K562 (cell line): ENCODE measurements at regions not wholly inside any gene's neighbourhood (a gene's known extent, or its start where the extent isn't known, plus 50 kb on each side); places are given as distances from the start of the nearest gene placed in this dataset.

Experiments used
- ATAC-seq: fragments of 200-7000 bp; cut with Tn5 transposase; 3 replicates; pipeline ENCODE4 v1.9.1; 2020; ENCODE audit warnings: moderate library complexity
- BruUV-seq: library from RNA; stranded (reverse); fragments of 400-500 nt; replicated peaks from 2 replicates; lab custom pipeline; 2021; lab: Mats Ljungman, UMichigan
- CTCF ChIA-PET: fragments of 300-600 bp; formaldehyde crosslinking; extraction: SDS; loops from one replicate; lab custom pipeline; 2021; ENCODE audit warnings: low intra/inter-chr PET ratio; lab: Yijun Ruan, JAX
- POLR2A ChIA-PET: fragments of 300-600, 350-650 bp; sonication (Branson Sonifier 250); formaldehyde crosslinking; extraction: SDS; loops from one replicate; lab custom pipeline; 2021; ENCODE audit warnings: antibody characterized with exemption, inconsistent platforms; lab: Yijun Ruan, JAX
- DNase-seq, 4 experiments: peaks; one replicate each; pipeline versions ENCODE4 v3.0.0 to v3.0.0-alpha.2; 2011 to 2018; ENCODE audit warnings: low spot score in 3 of 4, mixed read lengths in 3 of 4; ENCODE audit errors: extremely low read depth in 1 of 4
- FAIRE-seq: peaks from 2 replicates; lab custom pipeline; 2011; peaks lifted over from hg19 to GRCh38; lab: Jason Lieb, UNC
- H2AFZ ChIP-seq: 2 replicates; pipeline ENCODE4 v1.6.0; 2011; ENCODE audit warnings: low read depth, low read length, control low read depth, inconsistent platforms
- H3K27ac ChIP-seq: fragments of 200-600 bp; 3 replicates; pipeline ENCODE4 v1.8.0; 2011; ENCODE audit warnings: low read depth, mild to moderate bottlenecking, control low read depth, inconsistent platforms, low read length, moderate library complexity, mixed read lengths; ENCODE audit errors: extremely low read depth
- H3K27me3 ChIP-seq, 2 experiments: fragments of 300-600 bp in 1 of 2; 2 replicates in 1 of 2; 3 replicates in 1 of 2; pipeline versions ENCODE4 v1.6.0 to v1.8.0; 2011; ENCODE audit warnings: inconsistent platforms in 2 of 2, low read length in 2 of 2, mild to moderate bottlenecking in 1 of 2, mixed read lengths in 1 of 2, moderate library complexity in 1 of 2; ENCODE audit not compliant: control insufficient read depth in 2 of 2, insufficient read depth in 2 of 2
- H3K36me3 ChIP-seq: fragments of 300-600 bp; 3 replicates; pipeline ENCODE4 v1.8.0; 2011; ENCODE audit warnings: mild to moderate bottlenecking, low read length, inconsistent platforms; ENCODE audit not compliant: control insufficient read depth, insufficient read depth
- H3K4me1 ChIP-seq, 2 experiments: fragments of 200-600 bp in 1 of 2; replicated peaks in 1 of 2; 2 replicates in 1 of 2; 3 replicates in 1 of 2; pipeline versions ENCODE4 v1.5.1 to v1.8.0; 2011; ENCODE audit warnings: inconsistent platforms in 2 of 2, low read length in 2 of 2, mild to moderate bottlenecking in 1 of 2, mixed read lengths in 1 of 2, moderate library complexity in 1 of 2; ENCODE audit not compliant: control insufficient read depth in 2 of 2, insufficient read depth in 2 of 2
- H3K4me2 ChIP-seq: 2 replicates; pipeline ENCODE4 v1.6.1; 2011; ENCODE audit warnings: low read length, control low read depth, inconsistent platforms, mixed read lengths; ENCODE audit not compliant: insufficient read depth
- H3K4me3 ChIP-seq: fragments of 200-600 bp; sonication (generic), shearing (Covaris generic); 2 replicates; pipeline ENCODE4 v1.5.1; 2016; ENCODE audit warnings: control low read depth, inconsistent platforms
- H3K79me2 ChIP-seq: fragments of 200-600 bp; 3 replicates; pipeline ENCODE4 v1.8.0; 2011; ENCODE audit warnings: low read length, inconsistent platforms; ENCODE audit not compliant: control insufficient read depth, insufficient read depth
- H3K9ac ChIP-seq, 2 experiments: 2 replicates each; pipeline versions ENCODE4 v1.6.0 to v1.6.1; 2011; ENCODE audit warnings: low read depth in 2 of 2, low read length in 2 of 2, control low read depth in 1 of 2, inconsistent platforms in 1 of 2, mild to moderate bottlenecking in 1 of 2, mixed read lengths in 1 of 2; ENCODE audit not compliant: insufficient read depth in 1 of 2
- H3K9me1 ChIP-seq: one replicate; pipeline ENCODE4 v1.6.0; 2011; ENCODE audit warnings: inconsistent platforms, mild to moderate bottlenecking, low read length, moderate library complexity; ENCODE audit not compliant: control insufficient read depth, insufficient read depth
- H3K9me3 ChIP-seq: replicated peaks from 2 replicates; pipeline ENCODE4 v1.5.1; 2011; ENCODE audit warnings: low read depth, low read length, inconsistent platforms; ENCODE audit not compliant: control insufficient read depth, insufficient read depth
- H4K20me1 ChIP-seq: replicated peaks from 2 replicates; pipeline ENCODE4 v1.6.1; 2011; ENCODE audit warnings: low read length, inconsistent platforms, mixed read lengths; ENCODE audit not compliant: control insufficient read depth, insufficient read depth
- ASH1L ChIP-seq: fragments of 450-650 bp; IDR thresholded peaks from 2 replicates; pipeline ENCODE4 v1.6.1; 2018; ENCODE audit warnings: borderline replicate concordance, mild to moderate bottlenecking, low read depth; ENCODE audit not compliant: partially characterized antibody
- CLOCK ChIP-seq: fragments of 250-450 bp; sonication (Bioruptor Pico); IDR thresholded peaks from 2 replicates; pipeline ENCODE4 v1.4.0; 2020; ENCODE audit warnings: mild to moderate bottlenecking, moderate library complexity, borderline replicate concordance
- RREB1 ChIP-seq: fragments of 250-450 bp; sonication (Bioruptor Pico); IDR thresholded peaks from 2 replicates; pipeline ENCODE4 v1.4.0; 2020
- XRCC4 ChIP-seq: IDR thresholded peaks from one replicate; pipeline ENCODE4 v1.6.1; 2011; ENCODE audit not compliant: insufficient read depth, insufficient read length; ENCODE audit errors: extremely low read depth
- ZNF408 ChIP-seq: fragments of 250-450 bp; sonication (Bioruptor Pico); IDR thresholded peaks from 2 replicates; pipeline ENCODE4 v1.4.0; 2020; ENCODE audit warnings: low read depth, mild to moderate bottlenecking, moderate library complexity
- WGBS: fragments of 100-300 bp; shearing (Covaris generic); methylation state at CpG from one replicate; pipeline ENCODE4 v1.1.6; 2016; ENCODE audit warnings: low coverage, mixed read lengths; ENCODE audit not compliant: insufficient coverage; ENCODE audit errors: missing lambda C conversion rate; 5-methylcytosine and 5-hydroxymethylcytosine counted together
- in situ Hi-C: fragments of 300-500 bp; cut with MboI; formaldehyde crosslinking; loops from 4 replicates; pipeline ENCODE4 v1.15.0; 2018; ENCODE audit warnings: inconsistent platforms, mixed read lengths
- intact Hi-C: fragments of 100-400 bp; cut with micrococcal nuclease; formaldehyde crosslinking; loops from 2 replicates; pipeline ENCODE4 v1.14.2; 2022

- no peak overlapping the region for H3K9ac ChIP-seq
- H3K27me3 ChIP-seq, result peaks cover 4 to 24% of the 10 kb centered on the region in 2 experiments; a peak in 4 of 5 replicates
- POLR2A ChIA-PET, result interaction anchor here (0.6 to 1.0 kb wide), 2 partner anchors 21 to 70 kb away, joined by 3 read pairs; no protein-coding TSS in a partner anchor
- no peak for TF ChIP-seq ZNF408 (CRISPR knock-in tag)
- TF ChIP-seq XRCC4, result no peak
- TF ChIP-seq, all 486 proteins: peak for 0
- no peaks in the 10 kb centered on the region for H3K36me3 ChIP-seq
- H3K4me2 ChIP-seq, result no peak overlapping the region
- no peaks in the 10 kb centered on the region for H4K20me1 ChIP-seq
- CTCF ChIA-PET, result interaction anchor here (0.6 kb wide), 1 partner anchor 123 kb away, joined by 3 read pairs; no protein-coding TSS in a partner anchor
- H3K4me3 ChIP-seq, result no peak overlapping the region
- DNase-seq (no peak), FAIRE-seq (no peak), ATAC-seq (no peak)
- no peak overlapping the region for H2AFZ ChIP-seq
- H3K9me3 ChIP-seq, result no peaks in the 10 kb centered on the region
- BruUV-seq, result no TSS peak
- in situ Hi-C loops (no loop called here), intact Hi-C loops (no loop called here)
- H3K27ac ChIP-seq, result no peak overlapping the region
- no peaks in the 10 kb centered on the region for H3K9me1 ChIP-seq
- no peaks in the 10 kb centered on the region for H3K4me1 ChIP-seq
- WGBS, result 0% methylated on average over 7 of the region's 7 CpGs
- H3K79me2 ChIP-seq, result no peaks in the 10 kb centered on the region
Measured at GRCh38 chr1:4047666-4048065, 147.6 kb upstream of the C1orf174 start.

GRCh38 chr1:4048076-4048475, 148.0 kb upstream of the C1orf174 start:
- in situ Hi-C loops, result no loop called here
- no peaks in the 10 kb centered on the region for H3K4me1 ChIP-seq
- H3K79me2 ChIP-seq, result no peaks in the 10 kb centered on the region
- H3K9me1 ChIP-seq, result no peaks in the 10 kb centered on the region
- H3K9ac ChIP-seq, result no peak overlapping the region
- no TSS peak for BruUV-seq
- CTCF ChIA-PET, result interaction anchor here (0.6 kb wide), 1 partner anchor 124 kb away, joined by 3 read pairs; no protein-coding TSS in a partner anchor
- H3K4me2 ChIP-seq, result no peak overlapping the region
- POLR2A ChIA-PET, result interaction anchor here (0.6 kb wide), 2 partner anchors 70 to 96 kb away, joined by 3 read pairs; no protein-coding TSS in a partner anchor
- H3K27me3 ChIP-seq, result peaks cover 4 to 28% of the 10 kb centered on the region in 2 experiments; a peak in 4 of 5 replicates
- 2% methylated on average over 14 of the region's 14 CpGs for WGBS
- no peak for ATAC-seq
- no peak for DNase-seq
- H3K9me3 ChIP-seq, result no peaks in the 10 kb centered on the region
- no peak overlapping the region for H3K4me3 ChIP-seq
- no peak for FAIRE-seq
- no peak overlapping the region for H2AFZ ChIP-seq
- H3K36me3 ChIP-seq, result no peaks in the 10 kb centered on the region
- no peak overlapping the region for H3K27ac ChIP-seq
- no peaks in the 10 kb centered on the region for H4K20me1 ChIP-seq
- intact Hi-C loops, result no loop called here
- TF ChIP-seq RREB1 (CRISPR knock-in tag) (no peak), ASH1L (no peak), CLOCK (no peak)
